ENCODE measurements at regions not wholly inside any gene's neighbourhood (a gene's known extent, or its start where the extent isn't known, plus 50 kb on each side); places are given as distances from the start of the nearest gene placed in this dataset.

- no peaks in the 10 kb centered on the region for H3K27me3 ChIP-seq (ENCODE audit: insufficient read depth, low read depth, low read length)
- TF ChIP-seq EP300 (conservative IDR thresholded peaks at IDR 0.05; ENCODE audit: poor library complexity, severe bottlenecking) (peak; percentile 91), RAD21 (conservative IDR thresholded peaks at IDR 0.05) (no peak), EZH2 (IDR thresholded peaks at IDR 0.05; ENCODE audit: borderline replicate concordance, insufficient read depth, low read length, poor library complexity, severe bottlenecking) (no peak), POLR2AphosphoS5 (IDR thresholded peaks at IDR 0.05) (peak; percentile 71), SMC3 (conservative IDR thresholded peaks at IDR 0.05; ENCODE audit: poor library complexity) (no peak), MXI1 (conservative IDR thresholded peaks at IDR 0.05; ENCODE audit: poor library complexity, severe bottlenecking) (no peak)
- H3K36me3 ChIP-seq (ENCODE audit: insufficient read depth, low read length), result no peaks in the 10 kb centered on the region
Measured at GRCh38 chr2:59912042-59912441, 641.4 kb downstream of the BCL11A start.

GRCh38 chr2:59910166-59910565 is 643.3 kb downstream of the BCL11A start:
- TF ChIP-seq SMC3 (conservative IDR thresholded peaks at IDR 0.05; ENCODE audit: poor library complexity) (no peak), EZH2 (IDR thresholded peaks at IDR 0.05; ENCODE audit: borderline replicate concordance, insufficient read depth, low read length, poor library complexity, severe bottlenecking) (no peak), REST (IDR thresholded peaks at IDR 0.05; ENCODE audit: borderline replicate concordance) (no peak), CTCF (IDR thresholded peaks at IDR 0.05; ENCODE audit: poor library complexity, severe bottlenecking) (no peak), TAF1 (IDR thresholded peaks at IDR 0.05; ENCODE audit: low read depth) (no peak), RAD21 (conservative IDR thresholded peaks at IDR 0.05) (no peak), MXI1 (conservative IDR thresholded peaks at IDR 0.05; ENCODE audit: poor library complexity, severe bottlenecking) (no peak), POLR2AphosphoS5 (IDR thresholded peaks at IDR 0.05) (no peak)

More at GRCh38 chr2:59912042-59912441, 641.4 kb downstream of the BCL11A start:
- Histone ChIP-seq H3K9ac (ENCODE audit: low read length) (peak overlapping the region; percentile 53), H3F3A (ENCODE audit: insufficient read depth, low read length, poor library complexity, severe bottlenecking) (peaks cover 5% of the 10 kb centered on the region), H3K9me2 (ENCODE audit: insufficient read depth, low read length) (no peaks in the 10 kb centered on the region), H3K79me2 (replicated peaks; ENCODE audit: insufficient read depth, low read length) (no peaks in the 10 kb centered on the region), H3K4me2 (ENCODE audit: low read length) (peak overlapping the region; percentile 42), H3K4me3 (ENCODE audit: low read length) (peak overlapping the region; percentile 38), H3K9me3 (ENCODE audit: low read length) (no peaks in the 10 kb centered on the region), H3K27ac (ENCODE audit: low read length) (peak overlapping the region; percentile 93), H4K20me1 (ENCODE audit: insufficient read depth) (no peaks in the 10 kb centered on the region), H2AFZ (ENCODE audit: low read depth, low read length) (no peak overlapping the region)

More at GRCh38 chr2:59910166-59910565, 643.3 kb downstream of the BCL11A start:
- Histone ChIP-seq H3K9me2 (ENCODE audit: insufficient read depth, low read length) (no peaks in the 10 kb centered on the region), H3K36me3 (ENCODE audit: insufficient read depth, low read length) (no peaks in the 10 kb centered on the region), H3K27me3 (ENCODE audit: insufficient read depth, low read depth, low read length) (no peaks in the 10 kb centered on the region), H4K20me1 (ENCODE audit: insufficient read depth) (no peaks in the 10 kb centered on the region), H2AFZ (ENCODE audit: low read depth, low read length) (no peak overlapping the region), H3K4me2 (ENCODE audit: low read length) (no peak overlapping the region), H3K4me3 (ENCODE audit: low read length) (no peak overlapping the region), H3K27ac (ENCODE audit: low read length) (peak overlapping the region; percentile 93), H3F3A (ENCODE audit: insufficient read depth, low read length, poor library complexity, severe bottlenecking) (peaks cover 5% of the 10 kb centered on the region), H3K9me3 (ENCODE audit: low read length) (no peaks in the 10 kb centered on the region), H3K79me2 (replicated peaks; ENCODE audit: insufficient read depth, low read length) (no peaks in the 10 kb centered on the region), H3K9ac (ENCODE audit: low read length) (peak overlapping the region; percentile 14)
